Hepatocyte (in vitro differentiated cells): ENCODE measurements at regions not wholly inside any gene's neighbourhood (a gene's known extent, or its start where the extent isn't known, plus 50 kb on each side); places are given as distances from the start of the nearest gene placed in this dataset.

Source experiments
- EZH2phosphoT487 ChIP-seq: fragments of 200-600 bp; sonication (generic); IDR thresholded peaks from one replicate; pipeline ENCODE4 v1.6.1; 2018; ENCODE audit warnings: antibody characterized with exemption, mild to moderate bottlenecking, low read depth, moderate library complexity; ENCODE audit not compliant: unreplicated experiment, severe bottlenecking
- TF ChIP-seq, protein P1 (sequence below): fragments of 200-600 bp; sonication (generic); IDR thresholded peaks from 2 replicates; pipeline ENCODE4 v1.5.1; 2016; ENCODE audit warnings: antibody characterized with exemption, mild to moderate bottlenecking; ENCODE audit not compliant: poor library complexity

- TF ChIP-seq, protein P1, sequence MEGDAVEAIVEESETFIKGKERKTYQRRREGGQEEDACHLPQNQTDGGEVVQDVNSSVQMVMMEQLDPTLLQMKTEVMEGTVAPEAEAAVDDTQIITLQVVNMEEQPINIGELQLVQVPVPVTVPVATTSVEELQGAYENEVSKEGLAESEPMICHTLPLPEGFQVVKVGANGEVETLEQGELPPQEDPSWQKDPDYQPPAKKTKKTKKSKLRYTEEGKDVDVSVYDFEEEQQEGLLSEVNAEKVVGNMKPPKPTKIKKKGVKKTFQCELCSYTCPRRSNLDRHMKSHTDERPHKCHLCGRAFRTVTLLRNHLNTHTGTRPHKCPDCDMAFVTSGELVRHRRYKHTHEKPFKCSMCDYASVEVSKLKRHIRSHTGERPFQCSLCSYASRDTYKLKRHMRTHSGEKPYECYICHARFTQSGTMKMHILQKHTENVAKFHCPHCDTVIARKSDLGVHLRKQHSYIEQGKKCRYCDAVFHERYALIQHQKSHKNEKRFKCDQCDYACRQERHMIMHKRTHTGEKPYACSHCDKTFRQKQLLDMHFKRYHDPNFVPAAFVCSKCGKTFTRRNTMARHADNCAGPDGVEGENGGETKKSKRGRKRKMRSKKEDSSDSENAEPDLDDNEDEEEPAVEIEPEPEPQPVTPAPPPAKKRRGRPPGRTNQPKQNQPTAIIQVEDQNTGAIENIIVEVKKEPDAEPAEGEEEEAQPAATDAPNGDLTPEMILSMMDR = no peak
- TF ChIP-seq EZH2phosphoT487 = no peak
Measured at GRCh38 chr11:27217496-27217895, 145.5 kb downstream of the CCDC34 start.
